ENCODE measurements at regions not wholly inside any gene's neighbourhood (a gene's known extent, or its start where the extent isn't known, plus 50 kb on each side); places are given as distances from the start of the nearest gene placed in this dataset.
A peak's percentile ranks its signal among the peaks of the same experiment; 100 is the strongest.
"Not testable (repeated sequence)": the region's sequence is repeated elsewhere in the genome, so short reads cannot be mapped to it uniquely, and the experiment has no call there.

GRCh38 chr3:105979961-105980360 lies 111.1 kb upstream of the CBLB start:
- no peak for TF ChIP-seq CTCF (IDR thresholded peaks at IDR 0.05; ENCODE audit: unreplicated experiment in 3 of 3)
- H3K36me3 Mint-ChIP-seq (ENCODE audit: low read depth), result no peaks in the 10 kb centered on the region
- H3K27me3 Mint-ChIP-seq (ENCODE audit: low read depth), result peaks cover 4% of the 10 kb centered on the region
- H3K4me3 Mint-ChIP-seq, result no peak overlapping the region
- H3K27ac Mint-ChIP-seq, result no peak overlapping the region
- peaks cover 14% of the 10 kb centered on the region for H3K4me1 Mint-ChIP-seq
- peaks cover 12% of the 10 kb centered on the region for H3K9me3 Mint-ChIP-seq

GRCh38 chr3:105982207-105982606 lies 113.4 kb upstream of the CBLB start:
- H3K9me3 Mint-ChIP-seq, result peaks cover 18% of the 10 kb centered on the region
- peaks cover 4% of the 10 kb centered on the region for H3K27me3 Mint-ChIP-seq (ENCODE audit: low read depth)
- no peaks in the 10 kb centered on the region for H3K36me3 Mint-ChIP-seq (ENCODE audit: low read depth)
- no peak for TF ChIP-seq CTCF (IDR thresholded peaks at IDR 0.05; ENCODE audit: unreplicated experiment in 3 of 3)
- no peak overlapping the region for H3K27ac Mint-ChIP-seq
- peaks cover 3% of the 10 kb centered on the region for H3K4me1 Mint-ChIP-seq
- H3K4me3 Mint-ChIP-seq, result no peak overlapping the region

GRCh38 chr3:105984837-105985236 lies 116.0 kb upstream of the CBLB start:
- H3K9me3 Mint-ChIP-seq, result peaks cover 25% of the 10 kb centered on the region
- no peak overlapping the region for H3K4me3 Mint-ChIP-seq
- H3K27me3 Mint-ChIP-seq (ENCODE audit: low read depth), result peaks cover 4% of the 10 kb centered on the region
- H3K27ac Mint-ChIP-seq, result no peak overlapping the region
- TF ChIP-seq CTCF (IDR thresholded peaks at IDR 0.05; ENCODE audit: unreplicated experiment in 3 of 3), result no peak
- peaks cover 4% of the 10 kb centered on the region for H3K4me1 Mint-ChIP-seq
- H3K36me3 Mint-ChIP-seq (ENCODE audit: low read depth), result no peaks in the 10 kb centered on the region

GRCh38 chr3:105986343-105986742 lies 117.5 kb upstream of the CBLB start:
- peaks cover 33% of the 10 kb centered on the region for H3K9me3 Mint-ChIP-seq
- not testable (repeated sequence) for H3K27ac Mint-ChIP-seq; H3K27me3 Mint-ChIP-seq (ENCODE audit: low read depth); H3K36me3 Mint-ChIP-seq (ENCODE audit: low read depth); H3K4me3 Mint-ChIP-seq; H3K4me1 Mint-ChIP-seq

GRCh38 chr3:105987809-105988208 lies 119.0 kb upstream of the CBLB start:
- H3K4me3 Mint-ChIP-seq, result no peak overlapping the region

GRCh38 chr3:105988540-105989212 lies 119.9 kb upstream of the CBLB start:
- no peak for TF ChIP-seq CTCF (IDR thresholded peaks at IDR 0.05; ENCODE audit: unreplicated experiment in 3 of 3)
- peaks cover 4% of the 10 kb centered on the region for H3K4me1 Mint-ChIP-seq
- no peaks in the 10 kb centered on the region for H3K27me3 Mint-ChIP-seq (ENCODE audit: low read depth)
- H3K9me3 Mint-ChIP-seq, result peaks cover 38% of the 10 kb centered on the region
- no peak overlapping the region for H3K4me3 Mint-ChIP-seq
- H3K27ac Mint-ChIP-seq, result peak overlapping the region; percentile 58 to 79 (median 76)
- H3K36me3 Mint-ChIP-seq (ENCODE audit: low read depth), result no peaks in the 10 kb centered on the region

More at GRCh38 chr3:105987809-105988208, 119.0 kb upstream of the CBLB start:
- no peaks in the 10 kb centered on the region for H3K36me3 Mint-ChIP-seq (ENCODE audit: low read depth)
- H3K9me3 Mint-ChIP-seq, result peaks cover 38% of the 10 kb centered on the region
- TF ChIP-seq CTCF (IDR thresholded peaks at IDR 0.05; ENCODE audit: unreplicated experiment in 3 of 3), result no peak
- no peaks in the 10 kb centered on the region for H3K27me3 Mint-ChIP-seq (ENCODE audit: low read depth)
- no peak overlapping the region for H3K27ac Mint-ChIP-seq
- H3K4me1 Mint-ChIP-seq, result peaks cover 4% of the 10 kb centered on the region
